T-helper 1 cell (primary cell): ENCODE measurements at regions not wholly inside any gene's neighbourhood (a gene's known extent, or its start where the extent isn't known, plus 50 kb on each side); places are given as distances from the start of the nearest gene placed in this dataset.

Experiments used
- DNase-seq, 5 donors: peaks; one replicate each; pipeline ENCODE4 v3.0.0-alpha.2; 2012 to 2020

GRCh38 chr13:107373551-107373950 is 805.6 kb upstream of the ARGLU1 start:
- DNase-seq: no peak

- DNase-seq: no peak
Measured at GRCh38 chr13:107370015-107370785, 802.3 kb upstream of the ARGLU1 start.

- DNase-seq: no peak
Measured at GRCh38 chr13:107367258-107367657, 799.3 kb upstream of the ARGLU1 start.

GRCh38 chr13:107365466-107366215 is 797.7 kb upstream of the ARGLU1 start:
- DNase-seq: no peak

- no peak for DNase-seq
Measured at GRCh38 chr13:107364658-107365057, 796.7 kb upstream of the ARGLU1 start.

GRCh38 chr13:107361666-107362065 is 793.7 kb upstream of the ARGLU1 start:
- DNase-seq: no peak

GRCh38 chr13:107360010-107360409 is 792.1 kb upstream of the ARGLU1 start:
- DNase-seq: no peak

- DNase-seq: no peak
Measured at GRCh38 chr13:107358866-107359265, 790.9 kb upstream of the ARGLU1 start.

- DNase-seq: no peak
Measured at GRCh38 chr13:107351305-107351704, 783.4 kb upstream of the ARGLU1 start.

- no peak for DNase-seq
Measured at GRCh38 chr13:107348925-107349324, 781.0 kb upstream of the ARGLU1 start.

GRCh38 chr13:107348471-107348870 is 780.5 kb upstream of the ARGLU1 start:
- no peak for DNase-seq

GRCh38 chr13:107347641-107348369 is 779.9 kb upstream of the ARGLU1 start:
- DNase-seq: no peak

- no peak for DNase-seq
Measured at GRCh38 chr13:107342747-107343146, 774.8 kb upstream of the ARGLU1 start.

- DNase-seq: no peak
Measured at GRCh38 chr13:107339209-107339608, 771.3 kb upstream of the ARGLU1 start.

- no peak for DNase-seq
Measured at GRCh38 chr13:107332188-107332587, 764.3 kb upstream of the ARGLU1 start.

GRCh38 chr13:107331359-107331758 is 763.4 kb upstream of the ARGLU1 start:
- DNase-seq: no peak

GRCh38 chr13:107330484-107330883 is 762.5 kb upstream of the ARGLU1 start:
- DNase-seq: no peak

GRCh38 chr13:107329991-107330390 is 762.1 kb upstream of the ARGLU1 start:
- no peak for DNase-seq

GRCh38 chr13:107324416-107325204 is 756.7 kb upstream of the ARGLU1 start:
- no peak for DNase-seq

GRCh38 chr13:107322228-107322627 is 754.3 kb upstream of the ARGLU1 start:
- no peak for DNase-seq

- DNase-seq: no peak
Measured at GRCh38 chr13:107305178-107305577, 737.2 kb upstream of the ARGLU1 start.

- DNase-seq: no peak
Measured at GRCh38 chr13:107301724-107302374, 733.9 kb upstream of the ARGLU1 start.
